Omental fat pad (tissue), 3 donors: ENCODE measurements at regions not wholly inside any gene's neighbourhood (a gene's known extent, or its start where the extent isn't known, plus 50 kb on each side); places are given as distances from the start of the nearest gene placed in this dataset.

Experiments
- ATAC-seq: fragments of 150-250 bp; one replicate; pipeline ENCODE4 v1.9.1; 2016; ENCODE audit warnings: mild to moderate bottlenecking, moderate library complexity; ENCODE audit not compliant: low FRiP score
- DNase-seq: peaks from one replicate; pipeline ENCODE4 v3.0.0-alpha.2; 2019; ENCODE audit warnings: low spot score
- TF ChIP-seq, protein P1 (sequence below), 3 donors: fragments of 450-650 bp; IDR thresholded peaks; one replicate each; pipeline ENCODE4 v1.5.1; 2016 to 2017; ENCODE audit warnings: antibody characterized with exemption in 3 of 3, mild to moderate bottlenecking in 3 of 3, moderate library complexity in 2 of 3

DNA sequence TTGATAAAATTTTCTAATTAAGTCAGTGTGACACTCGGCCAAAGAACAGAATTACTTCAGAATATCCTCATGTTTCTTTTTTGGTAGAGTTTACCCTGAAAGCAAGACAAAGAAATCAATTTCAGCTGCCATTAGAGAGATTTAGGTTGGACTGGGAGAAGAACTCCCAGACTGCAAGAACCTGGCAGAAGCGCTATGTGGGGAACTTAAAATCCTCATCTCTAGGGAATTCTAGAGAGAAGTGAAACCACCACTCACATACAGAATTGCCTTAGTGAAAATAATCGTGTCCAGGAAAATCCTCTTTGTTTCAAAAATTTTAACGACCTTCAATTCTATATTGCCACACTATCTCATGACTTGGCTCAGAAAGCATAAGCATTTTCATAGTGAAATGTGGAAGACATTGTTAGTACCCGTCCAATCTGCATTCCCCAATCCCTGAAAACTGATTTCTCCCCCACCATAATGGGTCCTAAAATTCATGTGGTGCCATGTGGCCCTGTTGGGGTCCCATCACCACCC lies 297.3 kb upstream of the MEIS1 start:
- TF ChIP-seq, protein P1, sequence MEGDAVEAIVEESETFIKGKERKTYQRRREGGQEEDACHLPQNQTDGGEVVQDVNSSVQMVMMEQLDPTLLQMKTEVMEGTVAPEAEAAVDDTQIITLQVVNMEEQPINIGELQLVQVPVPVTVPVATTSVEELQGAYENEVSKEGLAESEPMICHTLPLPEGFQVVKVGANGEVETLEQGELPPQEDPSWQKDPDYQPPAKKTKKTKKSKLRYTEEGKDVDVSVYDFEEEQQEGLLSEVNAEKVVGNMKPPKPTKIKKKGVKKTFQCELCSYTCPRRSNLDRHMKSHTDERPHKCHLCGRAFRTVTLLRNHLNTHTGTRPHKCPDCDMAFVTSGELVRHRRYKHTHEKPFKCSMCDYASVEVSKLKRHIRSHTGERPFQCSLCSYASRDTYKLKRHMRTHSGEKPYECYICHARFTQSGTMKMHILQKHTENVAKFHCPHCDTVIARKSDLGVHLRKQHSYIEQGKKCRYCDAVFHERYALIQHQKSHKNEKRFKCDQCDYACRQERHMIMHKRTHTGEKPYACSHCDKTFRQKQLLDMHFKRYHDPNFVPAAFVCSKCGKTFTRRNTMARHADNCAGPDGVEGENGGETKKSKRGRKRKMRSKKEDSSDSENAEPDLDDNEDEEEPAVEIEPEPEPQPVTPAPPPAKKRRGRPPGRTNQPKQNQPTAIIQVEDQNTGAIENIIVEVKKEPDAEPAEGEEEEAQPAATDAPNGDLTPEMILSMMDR (IDR thresholded peaks at IDR 0.05): no peak
- DNase-seq: no peak
- ATAC-seq: no peak

DNA sequence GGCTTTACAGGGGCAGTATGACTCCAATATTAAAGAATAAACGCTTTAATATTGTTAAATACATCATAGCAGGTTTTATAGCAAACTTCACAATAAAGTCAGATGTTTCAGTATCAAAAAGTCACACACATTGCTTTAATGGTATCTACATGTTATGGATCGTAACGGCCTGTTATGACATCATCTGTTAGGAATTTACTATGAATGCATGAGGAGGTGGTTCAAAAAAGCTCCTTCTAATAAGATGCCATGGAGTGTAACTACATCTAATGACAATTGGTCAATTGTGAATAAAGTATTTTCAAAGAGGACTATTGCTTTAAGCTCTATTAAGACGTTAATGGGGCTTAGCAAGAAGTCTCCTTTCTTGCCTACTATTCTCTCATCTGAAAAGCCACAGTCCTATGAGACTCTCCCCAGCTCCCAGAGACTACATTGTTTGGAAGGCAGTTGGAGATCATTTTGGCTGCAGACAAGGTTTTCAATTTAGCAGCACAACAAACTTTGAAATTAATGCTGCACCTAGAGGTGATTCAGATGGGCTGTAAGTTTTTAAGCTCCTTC lies 300.7 kb upstream of the MEIS1 start:
- TF ChIP-seq, protein P1 (IDR thresholded peaks at IDR 0.05): no peak
- ATAC-seq: no peak
- DNase-seq: no peak

DNA sequence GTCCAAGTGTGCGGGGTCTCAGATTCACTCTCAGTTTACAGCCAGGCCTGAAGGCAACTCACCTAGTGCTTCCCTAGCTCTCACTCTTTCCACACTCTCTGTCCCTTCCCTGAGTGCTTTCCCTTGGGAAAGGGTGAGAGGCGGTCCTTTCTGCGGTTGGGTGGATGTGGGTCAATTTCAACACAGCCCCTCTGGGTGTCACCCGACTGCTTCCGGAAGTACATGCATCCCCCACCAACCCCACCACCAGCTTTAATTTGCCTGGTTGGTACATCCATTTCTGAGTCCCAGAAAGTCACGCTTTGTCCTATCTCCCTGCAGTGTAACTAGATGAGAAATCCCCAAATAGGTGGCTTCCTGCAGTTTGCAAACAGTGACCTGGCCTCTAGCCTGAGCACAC lies 307.3 kb upstream of the MEIS1 start:
- ATAC-seq: no peak
- TF ChIP-seq, protein P1 (IDR thresholded peaks at IDR 0.05): no peak

DNA sequence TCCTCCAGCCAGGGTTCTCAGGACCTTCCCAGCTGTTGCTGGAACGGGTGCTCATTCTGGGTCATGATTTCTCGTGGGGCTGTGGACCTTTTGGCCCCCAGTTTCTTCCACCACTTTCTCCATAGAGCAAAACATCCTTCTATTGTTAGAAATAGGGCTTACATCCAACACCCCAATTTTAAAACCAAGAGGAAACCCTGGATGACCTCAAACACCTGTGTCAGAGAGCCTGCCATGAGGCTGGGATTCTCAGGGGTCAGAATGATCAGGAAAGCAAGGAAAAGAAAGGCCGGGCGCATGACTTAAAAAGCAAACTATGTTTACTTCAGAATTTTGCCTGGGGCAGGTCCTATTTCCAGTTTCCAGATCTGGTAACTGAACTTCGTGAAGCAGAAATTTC lies 307.9 kb upstream of the MEIS1 start:
- ATAC-seq (no peak), DNase-seq (no peak)
- TF ChIP-seq, protein P1 (IDR thresholded peaks at IDR 0.05): no peak

More for the DNA sequence above, 307.3 kb upstream of the MEIS1 start:
- DNase-seq: no peak

DNA sequence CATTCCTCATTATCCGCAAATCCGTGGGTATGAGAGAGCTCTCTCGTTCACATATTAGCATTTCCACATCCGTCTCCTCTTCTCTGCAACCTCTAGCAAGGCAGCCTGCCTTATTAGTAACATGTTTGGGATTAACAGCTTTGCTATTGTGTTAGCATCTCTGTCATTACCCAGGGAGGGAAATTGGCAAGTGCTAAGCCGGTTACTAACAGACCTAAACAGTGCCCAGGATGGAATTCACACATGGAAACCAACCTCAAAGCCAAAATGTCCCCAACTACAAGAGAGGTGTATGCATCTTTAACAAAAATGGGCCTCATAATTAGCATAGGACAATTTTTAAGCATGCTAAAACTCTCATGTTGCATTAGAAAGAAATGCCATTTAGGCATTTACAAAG lies 309.0 kb upstream of the MEIS1 start:
- TF ChIP-seq, protein P1 (IDR thresholded peaks at IDR 0.05): no peak
- ATAC-seq (no peak), DNase-seq (no peak)

DNA sequence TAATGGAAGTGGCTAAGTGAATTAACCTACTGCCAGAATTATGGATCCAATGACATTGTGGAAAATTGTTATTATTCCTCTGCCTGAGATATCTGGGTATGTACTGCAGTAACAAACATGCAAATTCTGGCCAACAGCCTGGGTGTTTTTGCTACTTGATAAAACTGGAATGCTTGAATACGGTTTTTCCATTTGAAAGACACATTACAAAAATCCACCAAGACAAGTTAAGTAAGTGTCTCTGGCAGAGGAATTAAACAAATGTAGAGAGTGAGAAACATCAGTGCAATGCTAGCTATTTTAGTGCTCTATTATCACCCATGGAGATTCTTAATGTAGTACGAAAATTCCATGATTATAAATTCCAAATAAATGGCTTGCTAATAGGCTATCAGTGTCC lies 312.4 kb upstream of the MEIS1 start:
- peak; percentile 69 for ATAC-seq
- TF ChIP-seq, protein P1 (IDR thresholded peaks at IDR 0.05): no peak
- no peak for DNase-seq

DNA sequence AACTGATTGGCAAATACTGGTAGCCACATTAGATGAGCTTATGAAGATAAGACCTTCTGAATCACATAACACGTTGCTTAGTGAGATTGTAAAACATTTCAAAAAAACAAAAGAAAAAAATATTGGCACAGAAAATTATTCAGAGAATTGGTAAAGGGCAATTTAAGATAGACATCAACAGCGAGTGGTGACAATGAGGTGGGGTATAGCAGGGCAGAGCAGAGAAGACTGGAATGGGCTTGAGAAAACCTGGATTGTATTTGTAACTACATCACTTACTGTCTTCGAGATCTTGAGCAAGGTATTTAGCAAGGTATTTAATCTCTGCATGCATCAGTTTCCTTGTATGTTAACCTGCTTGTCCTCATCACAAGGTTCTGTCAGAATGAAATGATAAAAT lies 313.0 kb upstream of the MEIS1 start:
- ATAC-seq (no peak), DNase-seq (no peak)
- TF ChIP-seq, protein P1 (IDR thresholded peaks at IDR 0.05): no peak
